CD14-positive monocyte (primary cell): ENCODE measurements at regions not wholly inside any gene's neighbourhood (a gene's known extent, or its start where the extent isn't known, plus 50 kb on each side); places are given as distances from the start of the nearest gene placed in this dataset.

Source experiments
- DNase-seq, 3 donors: peaks; one replicate each; pipeline ENCODE4 v3.0.0-alpha.2; 2011 to 2022
- H2AFZ ChIP-seq: 2 replicates; pipeline ENCODE4 v1.6.0; 2012; ENCODE audit warnings: mild to moderate bottlenecking, low read depth, low read length, inconsistent platforms; ENCODE audit not compliant: insufficient read depth, poor library complexity, severe bottlenecking
- H3K27ac ChIP-seq, 2 donors: 1 replicate in 1 of 2; 2 replicates in 1 of 2; pipeline ENCODE4 v1.5.1; 2012 to 2013; ENCODE audit warnings: low read length in 2 of 2, control low read depth in 1 of 2, inconsistent platforms in 1 of 2, low read depth in 1 of 2, mild to moderate bottlenecking in 1 of 2
- H3K27me3 ChIP-seq, 2 donors: one replicate each; pipeline versions ENCODE4 v1.6.0 to v1.6.1; 2011 to 2013; ENCODE audit warnings: low read length in 2 of 2; ENCODE audit not compliant: control insufficient read depth in 2 of 2, insufficient read depth in 2 of 2
- H3K36me3 ChIP-seq, 2 donors: replicated peaks in 1 of 2; 1 replicate in 1 of 2; 2 replicates in 1 of 2; pipeline versions ENCODE4 v1.5.1 to v1.6.1; 2012 to 2013; ENCODE audit warnings: low read length in 2 of 2, control low read depth in 1 of 2, inconsistent platforms in 1 of 2, mild to moderate bottlenecking in 1 of 2; ENCODE audit not compliant: insufficient read depth in 2 of 2, control insufficient read depth in 1 of 2
- H3K4me1 ChIP-seq, 2 donors: 1 replicate in 1 of 2; 2 replicates in 1 of 2; pipeline versions ENCODE4 v1.5.1 to v1.6.1; 2012 to 2013; ENCODE audit warnings: low read length in 2 of 2, control low read depth in 1 of 2, inconsistent platforms in 1 of 2, mild to moderate bottlenecking in 1 of 2, moderate library complexity in 1 of 2; ENCODE audit not compliant: insufficient read depth in 2 of 2, control insufficient read depth in 1 of 2
- H3K4me2 ChIP-seq: replicated peaks from 2 replicates; pipeline ENCODE3; 2012; ENCODE audit warnings: low read length, moderate library complexity, mild to moderate bottlenecking; ENCODE audit not compliant: poor library complexity, severe bottlenecking; ENCODE audit errors: extremely low read depth
- H3K4me3 ChIP-seq, 3 experiments: fragments of 200-600 bp in 1 of 3; sonication (generic) in 1 of 3; replicated peaks in 1 of 3; 1 replicate in 2 of 3; 2 replicates in 1 of 3; pipeline ENCODE4 v1.5.1; 2011 to 2013; ENCODE audit warnings: low read length in 3 of 3, mild to moderate bottlenecking in 3 of 3, control low read depth in 2 of 3, low read depth in 2 of 3, inconsistent platforms in 1 of 3, moderate library complexity in 1 of 3
- H3K79me2 ChIP-seq: 2 replicates; pipeline ENCODE4 v1.6.0; 2012; ENCODE audit warnings: mild to moderate bottlenecking, control low read depth, inconsistent platforms, low read length, moderate library complexity; ENCODE audit not compliant: insufficient read depth
- H3K9ac ChIP-seq: 2 replicates; pipeline ENCODE4 v1.6.0; 2017; ENCODE audit warnings: low read length, mild to moderate bottlenecking; ENCODE audit not compliant: insufficient read depth, poor library complexity, severe bottlenecking
- H3K9me3 ChIP-seq, 2 donors: replicated peaks in 1 of 2; 1 replicate in 1 of 2; 2 replicates in 1 of 2; pipeline versions ENCODE4 v1.5.1 to v1.6.1; 2012 to 2013; ENCODE audit warnings: low read length in 2 of 2, control low read depth in 1 of 2; ENCODE audit not compliant: control insufficient read depth in 1 of 2, insufficient read depth in 1 of 2
- H4K20me1 ChIP-seq: 2 replicates; pipeline ENCODE4 v1.6.0; 2012; ENCODE audit warnings: mild to moderate bottlenecking, low read length, control low read depth, moderate library complexity; ENCODE audit not compliant: insufficient read depth
- H3K27ac Mint-ChIP-seq, 7 donors: one replicate each; pipeline ENCODE4 v1.8.0; 2020; ENCODE audit warnings: mild to moderate bottlenecking in 7 of 7, mixed read lengths in 7 of 7, moderate library complexity in 6 of 7, inconsistent platforms in 2 of 7
- H3K27me3 Mint-ChIP-seq, 3 donors: one replicate each; pipeline ENCODE4 v1.8.0; 2021 to 2022; ENCODE audit warnings: low read depth in 3 of 3, mild to moderate bottlenecking in 3 of 3, mixed read lengths in 3 of 3, moderate library complexity in 3 of 3, inconsistent platforms in 1 of 3
- H3K36me3 Mint-ChIP-seq, 2 donors: one replicate each; pipeline ENCODE4 v1.8.0; 2020; ENCODE audit warnings: mixed read lengths in 2 of 2, inconsistent platforms in 1 of 2, mild to moderate bottlenecking in 1 of 2
- H3K4me1 Mint-ChIP-seq: one replicate; pipeline ENCODE4 v1.8.0; 2020; ENCODE audit warnings: mild to moderate bottlenecking, mixed read lengths
- H3K4me3 Mint-ChIP-seq, 2 donors: one replicate each; pipeline ENCODE4 v1.8.0; 2020; ENCODE audit warnings: mild to moderate bottlenecking in 2 of 2, mixed read lengths in 2 of 2, moderate library complexity in 1 of 2
- H3K9me3 Mint-ChIP-seq, 7 donors: one replicate each; pipeline ENCODE4 v1.8.0; 2020 to 2022; ENCODE audit warnings: mixed read lengths in 7 of 7, mild to moderate bottlenecking in 6 of 7, moderate library complexity in 6 of 7, inconsistent platforms in 2 of 7
- CTCF ChIP-seq: fragments of 200-600 bp; IDR thresholded peaks from one replicate; pipeline ENCODE4 v1.8.0; 2022; ENCODE audit warnings: antibody characterized with exemption, mild to moderate bottlenecking
- WGBS: methylation state at CpG from one replicate; pipeline ENCODE4 v1.1.5; 2013; ENCODE audit warnings: missing lambda C conversion rate; ENCODE audit not compliant: insufficient coverage; 5-methylcytosine and 5-hydroxymethylcytosine counted together
- intact Hi-C, 2 donors: fragments of 100-400 bp; cut with micrococcal nuclease; formaldehyde crosslinking; loops; one replicate each; pipeline versions ENCODE4 v1.15.0 to v1.15.1; 2023

GRCh38 chr5:7960142-7960541, 91.2 kb downstream of the MTRR start:
- Histone ChIP-seq H3K27ac (no peak overlapping the region), H3K4me1 (no peaks in the 10 kb centered on the region), H3K36me3 (no peaks in the 10 kb centered on the region), H3K27me3 (no peaks in the 10 kb centered on the region), H3K4me3 (no peak overlapping the region), H3K9ac (no peak overlapping the region), H3K79me2 (no peaks in the 10 kb centered on the region), H3K4me2 (no peak overlapping the region), H2AFZ (no peak overlapping the region), H3K9me3 (no peaks in the 10 kb centered on the region), H4K20me1 (no peaks in the 10 kb centered on the region)
- Mint-ChIP-seq H3K4me3 (no peak overlapping the region), H3K4me1 (no peaks in the 10 kb centered on the region), H3K36me3 (no peaks in the 10 kb centered on the region), H3K27ac (no peak overlapping the region), H3K9me3 (peaks cover 0 to 3% (median 0%) of the 10 kb centered on the region in 7 donors), H3K27me3 (peaks cover 0 to 1% (median 0%) of the 10 kb centered on the region in 3 donors)
- intact Hi-C loops = no loop called here
- no peak for TF ChIP-seq CTCF
- no peak for DNase-seq
- WGBS = 79% methylated on average over 6 of the region's 7 CpGs

- Histone ChIP-seq H4K20me1 (no peaks in the 10 kb centered on the region), H3K9ac (no peak overlapping the region), H3K4me3 (no peak overlapping the region), H3K4me2 (no peak overlapping the region), H3K9me3 (no peaks in the 10 kb centered on the region), H3K79me2 (no peaks in the 10 kb centered on the region), H3K36me3 (no peaks in the 10 kb centered on the region), H2AFZ (no peak overlapping the region), H3K27me3 (no peaks in the 10 kb centered on the region), H3K4me1 (no peaks in the 10 kb centered on the region), H3K27ac (no peak overlapping the region)
- Mint-ChIP-seq H3K4me1 (no peaks in the 10 kb centered on the region), H3K9me3 (peaks cover 0 to 3% (median under 1%) of the 10 kb centered on the region in 7 donors), H3K27me3 (peaks cover 0 to 1% (median 0%) of the 10 kb centered on the region in 3 donors), H3K27ac (no peak overlapping the region), H3K36me3 (no peaks in the 10 kb centered on the region), H3K4me3 (no peak overlapping the region)
- intact Hi-C loops = no loop called here
- no CpG with 5 or more reads among the region's 6 CpGs for WGBS
- no peak for DNase-seq
- no peak for TF ChIP-seq CTCF
Observed at GRCh38 chr5:7961540-7961939, 92.6 kb downstream of the MTRR start.
